WTC11 (cell line): ENCODE measurements at regions not wholly inside any gene's neighbourhood (a gene's known extent, or its start where the extent isn't known, plus 50 kb on each side); places are given as distances from the start of the nearest gene placed in this dataset.

Experiments used
- CBFB ChIP-seq: sonication (generic); formaldehyde crosslinking; IDR thresholded peaks from 2 replicates; pipeline ENCODE4 v1.8.1; 2022; ENCODE audit warnings: mild to moderate bottlenecking, low read depth, missing genetic modification reagents
- CREB1 ChIP-seq: sonication (generic); formaldehyde crosslinking; IDR thresholded peaks from 2 replicates; pipeline ENCODE4 v1.8.0; 2023; ENCODE audit warnings: mild to moderate bottlenecking, missing genetic modification reagents
- CTCF ChIP-seq: fragments of 200-600 bp; IDR thresholded peaks from 2 replicates; pipeline ENCODE4 v1.8.0; 2022; ENCODE audit warnings: antibody characterized with exemption
- ESRRA ChIP-seq: sonication (generic); formaldehyde crosslinking; IDR thresholded peaks from 2 replicates; pipeline ENCODE4 v1.8.1; 2022; ENCODE audit warnings: mild to moderate bottlenecking, missing genetic modification reagents, borderline replicate concordance
- NFYB ChIP-seq: sonication (generic); formaldehyde crosslinking; conservative IDR thresholded peaks from 2 replicates; pipeline ENCODE4 v1.8.0; 2022; ENCODE audit warnings: low read depth, missing genetic modification reagents
- NR3C1 ChIP-seq: sonication (generic); formaldehyde crosslinking; conservative IDR thresholded peaks from 2 replicates; pipeline ENCODE4 v1.8.1; 2023; ENCODE audit warnings: low read depth, mild to moderate bottlenecking, missing genetic modification reagents
- ZNF281 ChIP-seq: sonication (generic); formaldehyde crosslinking; IDR thresholded peaks from 2 replicates; pipeline ENCODE4 v1.8.0; 2023; ENCODE audit warnings: mild to moderate bottlenecking, missing genetic modification reagents
- ZNF317 ChIP-seq: sonication (generic); formaldehyde crosslinking; IDR thresholded peaks from 2 replicates; pipeline ENCODE4 v1.8.1; 2023; ENCODE audit warnings: low read depth, mild to moderate bottlenecking, moderate library complexity, missing genetic modification reagents, borderline replicate concordance
- TF ChIP-seq, protein P1 (sequence below): sonication (generic); formaldehyde crosslinking; IDR thresholded peaks from 2 replicates; pipeline ENCODE4 v1.8.0; 2022; ENCODE audit warnings: mild to moderate bottlenecking, missing genetic modification reagents
- TF ChIP-seq, protein P2 (sequence below): sonication (generic); formaldehyde crosslinking; IDR thresholded peaks from 2 replicates; pipeline ENCODE4 v1.8.0; 2022; ENCODE audit warnings: mild to moderate bottlenecking, missing genetic modification reagents
- TF ChIP-seq, protein P3 (sequence below): sonication (generic); formaldehyde crosslinking; IDR thresholded peaks from 2 replicates; pipeline ENCODE4 v1.8.1; 2022; ENCODE audit warnings: missing genetic modification reagents, borderline replicate concordance
- TF ChIP-seq, protein P4 (sequence below): sonication (generic); formaldehyde crosslinking; IDR thresholded peaks from 2 replicates; pipeline ENCODE4 v1.8.1; 2023; ENCODE audit warnings: mild to moderate bottlenecking, missing genetic modification reagents, moderate library complexity

GRCh38 chr6:49233483-49233882 lies 229.6 kb downstream of the MMUT start:
- TF ChIP-seq, protein P1, sequence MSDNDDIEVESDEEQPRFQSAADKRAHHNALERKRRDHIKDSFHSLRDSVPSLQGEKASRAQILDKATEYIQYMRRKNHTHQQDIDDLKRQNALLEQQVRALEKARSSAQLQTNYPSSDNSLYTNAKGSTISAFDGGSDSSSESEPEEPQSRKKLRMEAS: no peak
- TF ChIP-seq CTCF: no peak
- TF ChIP-seq ZNF317 (CRISPR knock-in tag): no peak
- TF ChIP-seq ZNF281 (CRISPR knock-in tag): no peak
- TF ChIP-seq, protein P2, sequence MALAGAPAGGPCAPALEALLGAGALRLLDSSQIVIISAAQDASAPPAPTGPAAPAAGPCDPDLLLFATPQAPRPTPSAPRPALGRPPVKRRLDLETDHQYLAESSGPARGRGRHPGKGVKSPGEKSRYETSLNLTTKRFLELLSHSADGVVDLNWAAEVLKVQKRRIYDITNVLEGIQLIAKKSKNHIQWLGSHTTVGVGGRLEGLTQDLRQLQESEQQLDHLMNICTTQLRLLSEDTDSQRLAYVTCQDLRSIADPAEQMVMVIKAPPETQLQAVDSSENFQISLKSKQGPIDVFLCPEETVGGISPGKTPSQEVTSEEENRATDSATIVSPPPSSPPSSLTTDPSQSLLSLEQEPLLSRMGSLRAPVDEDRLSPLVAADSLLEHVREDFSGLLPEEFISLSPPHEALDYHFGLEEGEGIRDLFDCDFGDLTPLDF (CRISPR knock-in tag): no peak
- TF ChIP-seq CREB1: no peak
- TF ChIP-seq, protein P3, sequence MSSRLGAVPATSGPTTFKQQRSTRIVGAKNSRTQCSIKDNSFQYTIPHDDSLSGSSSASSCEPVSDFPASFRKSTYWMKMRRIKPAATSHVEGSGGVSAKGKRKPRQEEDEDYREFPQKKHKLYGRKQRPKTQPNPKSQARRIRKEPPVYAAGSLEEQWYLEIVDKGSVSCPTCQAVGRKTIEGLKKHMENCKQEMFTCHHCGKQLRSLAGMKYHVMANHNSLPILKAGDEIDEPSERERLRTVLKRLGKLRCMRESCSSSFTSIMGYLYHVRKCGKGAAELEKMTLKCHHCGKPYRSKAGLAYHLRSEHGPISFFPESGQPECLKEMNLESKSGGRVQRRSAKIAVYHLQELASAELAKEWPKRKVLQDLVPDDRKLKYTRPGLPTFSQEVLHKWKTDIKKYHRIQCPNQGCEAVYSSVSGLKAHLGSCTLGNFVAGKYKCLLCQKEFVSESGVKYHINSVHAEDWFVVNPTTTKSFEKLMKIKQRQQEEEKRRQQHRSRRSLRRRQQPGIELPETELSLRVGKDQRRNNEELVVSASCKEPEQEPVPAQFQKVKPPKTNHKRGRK (CRISPR knock-in tag): no peak
- TF ChIP-seq ESRRA (CRISPR knock-in tag): no peak
- TF ChIP-seq NFYB (CRISPR knock-in tag): no peak
- TF ChIP-seq CBFB (CRISPR knock-in tag): no peak
- TF ChIP-seq NR3C1 (CRISPR knock-in tag): no peak
- TF ChIP-seq, protein P4, sequence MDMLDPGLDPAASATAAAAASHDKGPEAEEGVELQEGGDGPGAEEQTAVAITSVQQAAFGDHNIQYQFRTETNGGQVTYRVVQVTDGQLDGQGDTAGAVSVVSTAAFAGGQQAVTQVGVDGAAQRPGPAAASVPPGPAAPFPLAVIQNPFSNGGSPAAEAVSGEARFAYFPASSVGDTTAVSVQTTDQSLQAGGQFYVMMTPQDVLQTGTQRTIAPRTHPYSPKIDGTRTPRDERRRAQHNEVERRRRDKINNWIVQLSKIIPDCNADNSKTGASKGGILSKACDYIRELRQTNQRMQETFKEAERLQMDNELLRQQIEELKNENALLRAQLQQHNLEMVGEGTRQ (CRISPR knock-in tag): no peak
